D341Med (cell line): ENCODE measurements at regions not wholly inside any gene's neighbourhood (a gene's known extent, or its start where the extent isn't known, plus 50 kb on each side); places are given as distances from the start of the nearest gene placed in this dataset.
A peak's percentile ranks its signal among the peaks of the same experiment; 100 is the strongest.

ENCODE experiments used
- DNase-seq: peaks from one replicate; pipeline ENCODE4 v3.0.0; 2012; ENCODE audit warnings: low spot score

- DNase-seq, result no peak
Observed at GRCh38 chr2:226272435-226272834, 527.2 kb downstream of the IRS1 start.

DNA sequence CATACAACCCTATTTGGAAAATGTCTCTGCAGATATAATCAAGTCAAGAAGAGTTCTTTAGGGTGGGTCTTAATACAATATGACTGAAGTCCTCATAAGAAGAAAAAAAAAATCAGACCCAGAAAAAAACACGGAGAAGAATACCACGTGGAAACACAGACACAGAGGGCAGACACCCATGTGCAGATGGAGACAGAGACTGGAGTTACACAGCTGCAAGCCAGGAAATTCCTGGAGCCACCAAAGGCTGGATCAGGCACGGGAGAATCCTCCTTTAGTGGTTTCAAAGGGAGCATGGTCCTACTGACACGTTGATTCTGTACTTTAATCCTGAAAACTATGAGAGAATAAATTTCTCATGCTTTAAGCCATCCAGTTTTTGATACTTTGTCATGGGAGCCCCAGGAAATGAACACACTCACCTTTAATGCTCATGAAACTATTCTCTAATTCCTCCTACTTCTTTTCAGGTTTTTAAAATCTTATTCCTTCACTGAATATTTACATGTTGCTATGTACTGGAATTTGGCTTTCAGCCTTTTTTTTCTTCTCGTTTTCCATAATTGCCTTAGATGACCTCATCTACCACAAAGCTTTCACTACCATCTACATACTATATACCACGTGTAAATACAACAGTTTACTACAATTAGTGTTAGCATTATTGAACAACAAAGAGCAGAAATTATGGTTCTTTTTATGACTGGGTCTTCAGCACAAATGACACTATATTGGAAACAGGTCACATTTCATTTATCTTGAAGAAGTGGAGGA, 529.1 kb downstream of the IRS1 start:
- DNase-seq, result no peak

DNA sequence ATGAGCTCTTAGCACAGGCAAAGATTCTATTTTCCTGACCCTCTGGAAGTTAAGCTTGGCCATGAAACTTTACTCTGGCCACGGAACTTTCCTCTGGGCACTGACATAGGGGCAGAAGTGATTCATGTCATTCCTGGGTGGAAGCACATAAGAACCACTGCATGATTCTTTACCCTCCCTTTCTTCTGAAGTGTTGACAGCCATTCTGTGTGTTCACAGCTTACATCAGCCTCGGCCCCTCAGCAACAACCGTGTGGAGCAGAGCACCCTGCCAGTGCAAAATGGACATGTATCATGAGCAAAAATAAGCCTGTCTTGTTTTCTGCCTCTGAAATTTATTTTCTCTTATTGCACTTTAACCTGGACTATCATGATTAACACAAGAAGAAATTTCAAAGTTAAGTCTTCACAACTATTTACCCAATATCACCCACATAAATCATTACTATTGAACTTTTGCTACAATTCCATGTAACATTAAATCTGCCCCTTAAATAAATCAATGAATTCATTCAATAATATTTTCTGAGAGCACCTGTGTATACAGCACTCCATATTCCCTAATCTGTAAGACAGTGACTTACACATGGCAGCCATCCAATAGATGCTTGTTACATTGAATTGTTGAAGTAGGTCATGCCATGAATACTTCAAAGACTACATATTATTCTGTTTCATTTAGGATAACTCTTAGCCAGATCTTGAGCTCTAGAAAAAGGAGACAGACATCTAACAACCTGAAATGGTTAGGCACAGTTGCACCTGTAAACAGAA, 531.9 kb downstream of the IRS1 start:
- no peak for DNase-seq

DNA sequence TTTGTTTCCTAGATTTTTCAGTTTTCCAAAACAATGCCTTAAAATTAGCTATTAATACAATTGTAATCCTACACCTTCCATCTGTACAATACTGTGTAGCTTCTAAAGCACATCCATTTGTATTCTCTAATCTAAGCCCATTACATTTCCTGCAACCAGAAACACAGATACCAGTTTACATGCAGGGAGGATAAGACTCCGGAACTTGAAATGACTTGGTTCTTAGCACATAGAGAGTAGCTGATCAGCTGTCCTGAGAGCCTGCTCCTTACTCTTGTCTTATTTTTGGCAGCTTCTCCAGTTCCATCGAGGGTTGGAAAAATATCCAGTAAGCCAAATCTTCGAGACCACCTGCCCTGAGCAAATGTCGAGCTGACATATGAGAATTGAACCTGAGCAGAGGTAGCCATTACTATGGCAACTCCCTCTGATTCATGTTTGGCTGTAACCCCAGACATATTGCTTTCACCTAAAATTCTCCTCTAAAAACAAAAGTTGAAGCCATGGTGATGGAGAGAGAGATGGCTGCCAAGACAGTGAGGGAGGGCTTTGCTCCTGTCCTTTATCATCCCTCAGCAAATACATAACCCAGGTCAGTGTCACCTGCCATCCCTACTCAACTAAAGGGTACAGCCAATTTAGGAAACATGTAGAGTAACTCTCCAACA, 542.8 kb downstream of the IRS1 start:
- no peak for DNase-seq

- DNase-seq, result no peak
Observed at GRCh38 chr2:226256237-226256636, 543.4 kb downstream of the IRS1 start.

DNA sequence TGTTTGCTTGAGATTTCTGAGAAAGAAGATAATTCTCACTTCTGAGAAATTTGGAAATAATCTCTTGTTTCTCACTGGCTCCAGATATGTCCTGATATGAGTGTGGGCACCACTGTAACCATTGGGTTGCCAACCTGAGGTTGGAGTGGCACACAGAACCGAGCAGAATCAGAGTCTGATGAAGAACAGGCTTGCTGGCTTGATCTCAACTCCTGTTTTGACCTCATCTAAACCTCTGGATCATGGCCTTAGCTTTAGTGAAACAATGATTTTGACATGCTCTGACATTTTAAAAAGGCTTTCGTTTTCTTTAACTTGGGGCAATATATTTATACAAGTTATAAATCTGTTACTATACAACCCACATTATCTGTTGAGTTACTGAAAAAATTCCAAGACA, 548.0 kb downstream of the IRS1 start:
- no peak for DNase-seq

GRCh38 chr2:226247289-226248275, 552.0 kb downstream of the IRS1 start:
- DNase-seq, result no peak

GRCh38 chr2:226234187-226234586, 565.4 kb downstream of the IRS1 start:
- DNase-seq, result no peak

- DNase-seq, result no peak
Observed at GRCh38 chr2:226233388-226233787, 566.2 kb downstream of the IRS1 start.

- no peak for DNase-seq
Observed at GRCh38 chr2:226228080-226228479, 571.5 kb downstream of the IRS1 start.

GRCh38 chr2:226227341-226227740, 572.3 kb downstream of the IRS1 start:
- no peak for DNase-seq

DNA sequence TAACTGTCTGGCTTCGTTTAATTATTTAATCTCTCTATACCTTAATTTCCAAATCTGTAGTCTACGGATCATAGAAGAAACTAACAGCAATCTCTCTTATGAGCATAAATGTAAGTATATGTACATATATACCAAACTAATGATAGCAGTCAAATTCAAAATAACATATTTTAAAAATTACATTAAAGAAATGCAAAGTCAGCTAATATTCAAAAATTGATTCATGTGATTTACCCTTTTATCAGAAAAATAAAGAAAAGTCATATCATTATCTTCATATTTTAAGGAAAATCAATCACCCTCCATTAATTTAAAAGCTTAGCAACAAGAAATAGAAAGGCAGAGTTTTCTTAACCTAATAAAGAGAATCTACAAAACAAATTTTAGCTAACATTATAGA, 575.9 kb downstream of the IRS1 start:
- no peak for DNase-seq

- DNase-seq, result no peak
Observed at GRCh38 chr2:226220511-226220910, 579.1 kb downstream of the IRS1 start.

- DNase-seq, result no peak
Observed at GRCh38 chr2:226217191-226217590, 582.4 kb downstream of the IRS1 start.

GRCh38 chr2:226216575-226216974, 583.0 kb downstream of the IRS1 start:
- DNase-seq, result no peak

GRCh38 chr2:226215902-226216503, 583.6 kb downstream of the IRS1 start:
- peak; percentile 68 for DNase-seq

DNA sequence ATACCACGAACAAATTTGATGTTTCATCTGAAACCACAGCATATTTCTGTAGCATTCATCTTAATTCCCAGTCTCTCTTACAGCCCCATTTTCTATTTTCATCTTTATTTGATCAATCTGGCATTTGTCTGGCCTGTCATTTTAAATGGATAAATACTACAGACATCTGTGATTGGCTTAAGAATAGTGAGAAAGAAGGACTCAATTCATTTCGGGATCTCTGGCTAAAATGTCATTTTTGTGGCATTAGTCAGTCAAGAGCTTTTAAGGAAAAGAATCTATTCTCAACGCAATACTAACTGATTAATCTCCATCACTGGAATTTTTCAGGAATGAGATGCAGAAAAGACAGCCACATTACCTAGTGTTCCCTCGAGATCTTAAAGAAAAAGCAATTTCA, 585.9 kb downstream of the IRS1 start:
- DNase-seq, result no peak

DNA sequence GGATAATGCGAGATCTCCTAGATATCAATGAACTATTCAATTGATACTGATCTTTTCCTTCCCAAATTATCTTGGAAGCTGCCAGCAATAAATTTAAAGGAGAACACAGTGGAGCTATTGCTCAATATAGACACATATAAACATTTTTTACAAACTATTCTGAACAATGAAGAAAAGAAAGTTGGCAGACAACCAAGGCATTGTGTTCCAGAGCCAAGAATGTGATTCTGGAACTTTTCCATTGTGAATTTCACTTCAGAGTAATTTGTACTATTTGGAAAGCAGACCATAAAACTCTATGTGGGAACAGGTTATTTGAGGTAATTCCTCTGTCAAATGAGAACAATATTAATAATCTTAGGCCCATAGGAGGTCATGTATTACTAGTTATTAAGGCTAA, 588.2 kb downstream of the IRS1 start:
- no peak for DNase-seq

DNA sequence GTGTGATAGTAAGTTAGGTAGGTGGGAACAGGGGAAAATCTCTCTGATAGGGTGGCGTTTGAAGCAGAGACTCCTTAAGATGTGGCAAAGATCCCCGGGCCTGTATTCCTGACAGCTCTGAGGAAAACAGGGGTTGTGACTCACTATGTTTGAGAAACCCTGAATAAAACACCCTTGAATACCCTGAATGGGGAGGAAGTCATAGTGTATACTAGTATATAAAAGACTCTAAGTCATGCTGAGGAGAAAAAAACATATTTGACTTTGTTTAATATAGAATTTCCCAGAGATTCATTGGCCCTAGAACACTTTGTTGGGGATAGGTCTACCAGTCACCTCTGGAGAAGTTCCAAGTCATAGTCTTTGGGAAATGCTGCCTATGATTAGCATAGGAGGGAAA, 590.9 kb downstream of the IRS1 start:
- no peak for DNase-seq

GRCh38 chr2:226207671-226208070, 591.9 kb downstream of the IRS1 start:
- DNase-seq, result no peak

DNA sequence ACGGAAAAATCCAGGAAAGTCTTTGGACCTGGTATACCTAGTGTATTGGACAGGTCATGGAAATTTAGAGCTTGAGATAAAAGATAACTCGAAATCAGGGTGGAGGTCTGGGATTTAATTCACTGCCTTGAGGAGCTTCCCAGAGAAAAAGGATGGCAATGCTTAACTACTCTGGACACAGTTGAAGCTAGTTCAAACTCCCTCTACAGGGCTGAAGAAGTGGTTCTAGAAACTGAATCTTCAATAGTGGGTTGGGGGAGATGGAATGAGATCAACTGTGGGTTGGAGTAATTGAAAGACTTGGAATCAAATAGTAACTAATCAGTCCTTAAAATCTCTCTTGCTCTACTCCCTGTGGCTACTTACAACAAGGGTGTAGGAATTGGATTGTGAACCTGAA, 600.1 kb downstream of the IRS1 start:
- no peak for DNase-seq
